ENCODE measurements at regions not wholly inside any gene's neighbourhood (a gene's known extent, or its start where the extent isn't known, plus 50 kb on each side); places are given as distances from the start of the nearest gene placed in this dataset.

GRCh38 chr13:34722922-34723321 lies 219.1 kb upstream of the NBEA start:
- no peak for TF ChIP-seq CTCF (IDR thresholded peaks at IDR 0.05; ENCODE audit: extremely low read depth in 1 of 2, insufficient read depth in 1 of 2, low read depth in 1 of 2, low read length in 2 of 2)
- TF ChIP-seq EZH2 (IDR thresholded peaks at IDR 0.05; ENCODE audit: borderline replicate concordance, low read depth, low read length, severe bottlenecking) = no peak
- intact Hi-C loops (cut with micrococcal nuclease) (no loop called here), dilution Hi-C loops (cut with MboI; ENCODE audit: extremely low pct_ligation_motif_present, low sequenced_read_pairs) (no loop called here)
- Histone ChIP-seq H3K36me3 (ENCODE audit: control insufficient read depth in 2 of 2, extremely low read depth in 1 of 2, insufficient read depth in 2 of 2, low read length in 2 of 2) (no peaks in the 10 kb centered on the region), H2AFZ (ENCODE audit: low read depth, low read length) (no peak overlapping the region), H3K4me3 (replicated peaks in 1 of 3; ENCODE audit: insufficient read depth in 1 of 3, low read depth in 1 of 3, low read length in 3 of 3) (no peak overlapping the region), H3K9ac (replicated peaks; ENCODE audit: extremely low read depth, insufficient read depth, low read length) (no peak overlapping the region), H3K9me3 (replicated peaks; ENCODE audit: control insufficient read depth, insufficient read depth, low read length) (no peaks in the 10 kb centered on the region), H3K79me2 (ENCODE audit: control insufficient read depth, insufficient read depth, low read length) (no peaks in the 10 kb centered on the region), H3K27ac (ENCODE audit: insufficient read depth, low read depth, low read length) (no peak overlapping the region), H3K9me1 (replicated peaks; ENCODE audit: control insufficient read depth, extremely low read depth, insufficient read depth, low read length) (no peaks in the 10 kb centered on the region), H3K27me3 (ENCODE audit: control insufficient read depth in 2 of 2, insufficient read depth in 2 of 2, low read length in 2 of 2) (no peaks in the 10 kb centered on the region), H3K4me2 (ENCODE audit: insufficient read depth, low read length) (no peak overlapping the region), H4K20me1 (replicated peaks; ENCODE audit: control insufficient read depth, extremely low read depth, insufficient read depth, low read length) (no peaks in the 10 kb centered on the region), H3K4me1 (ENCODE audit: control insufficient read depth, extremely low read depth, insufficient read depth, low read length) (peaks cover 2% of the 10 kb centered on the region)
- POLR2A ChIA-PET = no interaction called here
- no peak for DNase-seq (ENCODE audit: low read depth, low spot score)
- CTCF ChIA-PET = interaction anchor here (1.1 kb wide), 1 partner anchor 11 kb away, joined by 4 read pairs; no protein-coding TSS in a partner anchor
- BruUV-seq (replicated peaks) = no TSS peak
- no peak for FAIRE-seq

DNA sequence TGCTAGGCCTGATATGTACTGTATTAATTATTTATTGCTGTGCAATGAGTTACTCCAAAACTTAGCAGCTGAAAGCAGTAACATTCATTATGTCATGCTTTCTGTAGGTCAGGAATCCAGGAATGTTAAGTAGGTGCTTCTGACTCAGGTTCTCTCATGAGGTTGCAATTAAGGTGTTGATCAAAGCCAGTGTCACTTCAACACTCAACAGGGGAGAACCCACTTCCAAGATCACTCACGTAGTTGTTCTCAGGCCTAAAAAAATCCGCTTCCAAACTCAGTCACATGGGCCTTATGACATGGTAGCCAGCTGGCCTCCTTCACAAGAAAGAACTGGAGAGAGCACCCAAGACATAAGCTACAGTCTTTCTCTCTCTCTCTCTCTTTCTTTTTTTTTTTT lies 211.1 kb upstream of the NBEA start:
- no peak overlapping the region for H3K9ac ChIP-seq (replicated peaks; ENCODE audit: extremely low read depth, insufficient read depth, low read length)
- DNase-seq (ENCODE audit: low read depth, low spot score) (no peak), FAIRE-seq (no peak)
- no peak overlapping the region for H2AFZ ChIP-seq (ENCODE audit: low read depth, low read length)
- no peaks in the 10 kb centered on the region for H3K36me3 ChIP-seq (ENCODE audit: control insufficient read depth in 2 of 2, extremely low read depth in 1 of 2, insufficient read depth in 2 of 2, low read length in 2 of 2)
- intact Hi-C loops (cut with micrococcal nuclease) = no loop called here
- no peaks in the 10 kb centered on the region for H3K79me2 ChIP-seq (ENCODE audit: control insufficient read depth, insufficient read depth, low read length)
- H3K9me1 ChIP-seq (replicated peaks; ENCODE audit: control insufficient read depth, extremely low read depth, insufficient read depth, low read length) = no peaks in the 10 kb centered on the region
- H3K4me2 ChIP-seq (ENCODE audit: insufficient read depth, low read length) = no peak overlapping the region
- H3K9me3 ChIP-seq (replicated peaks; ENCODE audit: control insufficient read depth, insufficient read depth, low read length) = no peaks in the 10 kb centered on the region
- H3K27me3 ChIP-seq (ENCODE audit: control insufficient read depth in 2 of 2, insufficient read depth in 2 of 2, low read length in 2 of 2) = no peaks in the 10 kb centered on the region
- TF ChIP-seq CTCF (IDR thresholded peaks at IDR 0.05; ENCODE audit: extremely low read depth in 1 of 2, insufficient read depth in 1 of 2, low read depth in 1 of 2, low read length in 2 of 2) = no peak
- TF ChIP-seq FOS (IDR thresholded peaks at IDR 0.05; ENCODE audit: borderline replicate concordance, insufficient read depth, low read length) = no peak
- TF ChIP-seq MAX (IDR thresholded peaks at IDR 0.05; ENCODE audit: insufficient read depth, insufficient read length) = no peak
- no peak for TF ChIP-seq GATA2 (IDR thresholded peaks at IDR 0.05; ENCODE audit: insufficient read depth, insufficient read length, low read depth, low read length)
- no peak for TF ChIP-seq MYC (IDR thresholded peaks at IDR 0.05; ENCODE audit: low read depth, low read length)
- dilution Hi-C loops (cut with MboI; ENCODE audit: extremely low pct_ligation_motif_present, low sequenced_read_pairs) = no loop called here
- POLR2A ChIA-PET = interaction anchor here (0.7 kb wide), 1 partner anchor 212 kb away, joined by 7 read pairs; no protein-coding TSS in a partner anchor
- no peak overlapping the region for H3K4me3 ChIP-seq (replicated peaks in 1 of 3; ENCODE audit: insufficient read depth in 1 of 3, low read depth in 1 of 3, low read length in 3 of 3)
- H4K20me1 ChIP-seq (replicated peaks; ENCODE audit: control insufficient read depth, extremely low read depth, insufficient read depth, low read length) = no peaks in the 10 kb centered on the region
- no peaks in the 10 kb centered on the region for H3K4me1 ChIP-seq (ENCODE audit: control insufficient read depth, extremely low read depth, insufficient read depth, low read length)
- CTCF ChIA-PET = interaction anchor here (1.1 kb wide), 1 partner anchor 15 kb away, joined by 4 read pairs; no protein-coding TSS in a partner anchor
- no TSS peak for BruUV-seq (replicated peaks)
- no peak overlapping the region for H3K27ac ChIP-seq (ENCODE audit: insufficient read depth, low read depth, low read length)
